ENCODE measurements at regions not wholly inside any gene's neighbourhood (a gene's known extent, or its start where the extent isn't known, plus 50 kb on each side); places are given as distances from the start of the nearest gene placed in this dataset.

DNA sequence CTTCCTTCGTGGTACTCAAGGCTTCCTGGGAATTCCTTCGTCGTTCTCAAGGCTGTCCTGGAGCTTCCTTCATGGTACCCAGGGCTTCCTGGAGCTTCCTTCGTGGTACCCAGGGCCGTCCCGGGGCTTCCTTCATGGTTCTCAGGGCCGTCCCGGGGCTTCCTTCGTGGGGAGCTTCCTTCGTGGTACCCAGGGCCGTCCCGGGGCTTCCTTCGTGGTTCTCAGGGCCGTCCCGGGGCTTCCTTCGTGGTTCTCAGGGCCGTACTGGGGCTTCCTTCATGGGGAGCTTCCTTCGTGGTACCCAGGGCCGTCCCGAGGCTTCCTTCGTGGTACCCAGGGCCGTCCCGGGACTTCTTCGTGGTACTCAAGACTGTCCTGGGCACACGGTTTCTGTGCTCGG lies 339.6 kb upstream of the FAT1 start:
- no peak for DNase-seq (ENCODE audit: extremely low read depth, low read depth)
- no peak for TF ChIP-seq CTCF (IDR thresholded peaks at IDR 0.05; ENCODE audit: low read depth, low read length, missing control alignments)
- no peak overlapping the region for H3K4me3 ChIP-seq (replicated peaks; ENCODE audit: low read depth, low read length)

DNA sequence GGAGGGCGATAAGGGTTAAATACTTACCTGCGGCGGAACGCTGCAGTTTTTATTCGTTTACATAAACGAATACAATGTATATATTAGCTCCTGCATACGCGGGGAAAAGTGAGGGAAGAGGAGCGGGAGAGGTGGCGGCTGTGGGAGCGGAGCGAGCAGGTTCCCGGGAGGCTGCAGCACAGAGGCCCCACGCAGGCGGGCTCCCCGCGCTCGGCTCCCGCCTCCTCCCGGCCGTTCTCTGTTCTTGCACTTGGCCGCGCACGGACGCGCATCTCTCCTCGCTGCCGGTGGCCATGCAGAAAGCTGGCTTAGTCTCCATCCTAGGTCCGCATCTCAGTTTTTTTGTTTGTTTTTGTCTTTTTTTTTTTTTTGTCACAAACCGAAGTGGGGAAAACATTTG lies 340.4 kb upstream of the FAT1 start:
- H3K4me3 ChIP-seq (replicated peaks; ENCODE audit: low read depth, low read length), result no peak overlapping the region
- DNase-seq (ENCODE audit: extremely low read depth, low read depth), result no peak
- TF ChIP-seq CTCF (IDR thresholded peaks at IDR 0.05; ENCODE audit: low read depth, low read length, missing control alignments), result no peak

- no peak for DNase-seq (ENCODE audit: extremely low read depth, low read depth)
- no peak for TF ChIP-seq CTCF (IDR thresholded peaks at IDR 0.05; ENCODE audit: low read depth, low read length, missing control alignments)
Observed at GRCh38 chr4:187065396-187065795, 341.7 kb upstream of the FAT1 start.

GRCh38 chr4:187065806-187066205 lies 342.1 kb upstream of the FAT1 start:
- DNase-seq (ENCODE audit: extremely low read depth, low read depth), result no peak
- no peak for TF ChIP-seq CTCF (IDR thresholded peaks at IDR 0.05; ENCODE audit: low read depth, low read length, missing control alignments)
- H3K4me3 ChIP-seq (replicated peaks; ENCODE audit: low read depth, low read length), result no peak overlapping the region

More at GRCh38 chr4:187065396-187065795, 341.7 kb upstream of the FAT1 start:
- no peak overlapping the region for H3K4me3 ChIP-seq (replicated peaks; ENCODE audit: low read depth, low read length)

DNA sequence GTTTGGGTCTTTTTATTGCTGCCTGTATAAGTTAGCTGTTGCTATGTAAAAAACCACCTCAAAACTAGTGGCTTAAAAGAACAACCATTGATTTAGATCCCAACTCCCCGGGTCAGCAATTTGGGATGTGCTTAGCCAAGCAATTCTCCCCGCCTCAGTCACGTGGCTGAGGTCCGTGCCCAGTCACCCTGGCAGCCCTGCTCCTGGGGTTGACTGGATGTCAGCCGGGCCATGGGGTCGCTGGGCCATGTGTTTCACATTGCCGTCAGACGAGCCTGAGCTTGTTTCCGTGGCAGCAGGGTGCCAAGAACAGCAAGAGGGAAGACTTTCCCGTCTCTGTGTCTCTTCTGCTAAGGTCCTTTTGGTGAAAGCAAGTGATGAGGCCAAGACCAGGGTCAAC lies 345.7 kb upstream of the FAT1 start:
- no peak for DNase-seq (ENCODE audit: extremely low read depth, low read depth)

GRCh38 chr4:187070158-187070557 lies 346.5 kb upstream of the FAT1 start:
- TF ChIP-seq CTCF (IDR thresholded peaks at IDR 0.05; ENCODE audit: low read depth, low read length, missing control alignments), result no peak
- DNase-seq (ENCODE audit: extremely low read depth, low read depth), result no peak
- no peak overlapping the region for H3K4me3 ChIP-seq (replicated peaks; ENCODE audit: low read depth, low read length)

More for the DNA sequence above, 345.7 kb upstream of the FAT1 start:
- H3K4me3 ChIP-seq (replicated peaks; ENCODE audit: low read depth, low read length), result no peak overlapping the region
- no peak for TF ChIP-seq CTCF (IDR thresholded peaks at IDR 0.05; ENCODE audit: low read depth, low read length, missing control alignments)

DNA sequence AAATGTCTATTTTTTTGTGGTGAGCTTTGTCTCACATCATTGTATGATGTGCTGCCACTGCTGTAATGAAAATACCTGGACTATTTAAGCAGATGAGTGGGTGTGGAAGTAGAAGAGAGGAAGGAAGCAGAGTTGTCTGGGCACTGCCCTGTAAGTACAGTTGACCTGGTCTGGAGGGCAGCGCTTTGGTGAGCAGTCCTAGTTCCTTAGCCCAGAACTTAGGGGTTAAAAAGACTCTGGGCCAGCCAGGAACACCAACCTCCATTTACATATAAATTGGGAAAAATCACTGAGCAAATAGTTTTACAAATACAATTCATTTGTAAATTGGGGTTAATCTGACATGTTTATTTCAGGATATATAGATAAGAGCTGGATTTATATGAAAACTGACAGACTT lies 347.1 kb upstream of the FAT1 start:
- TF ChIP-seq CTCF (IDR thresholded peaks at IDR 0.05; ENCODE audit: low read depth, low read length, missing control alignments), result no peak
- DNase-seq (ENCODE audit: extremely low read depth, low read depth), result no peak
- H3K4me3 ChIP-seq (replicated peaks; ENCODE audit: low read depth, low read length), result no peak overlapping the region
